ENCODE measurements at regions not wholly inside any gene's neighbourhood (a gene's known extent, or its start where the extent isn't known, plus 50 kb on each side); places are given as distances from the start of the nearest gene placed in this dataset.

DNA sequence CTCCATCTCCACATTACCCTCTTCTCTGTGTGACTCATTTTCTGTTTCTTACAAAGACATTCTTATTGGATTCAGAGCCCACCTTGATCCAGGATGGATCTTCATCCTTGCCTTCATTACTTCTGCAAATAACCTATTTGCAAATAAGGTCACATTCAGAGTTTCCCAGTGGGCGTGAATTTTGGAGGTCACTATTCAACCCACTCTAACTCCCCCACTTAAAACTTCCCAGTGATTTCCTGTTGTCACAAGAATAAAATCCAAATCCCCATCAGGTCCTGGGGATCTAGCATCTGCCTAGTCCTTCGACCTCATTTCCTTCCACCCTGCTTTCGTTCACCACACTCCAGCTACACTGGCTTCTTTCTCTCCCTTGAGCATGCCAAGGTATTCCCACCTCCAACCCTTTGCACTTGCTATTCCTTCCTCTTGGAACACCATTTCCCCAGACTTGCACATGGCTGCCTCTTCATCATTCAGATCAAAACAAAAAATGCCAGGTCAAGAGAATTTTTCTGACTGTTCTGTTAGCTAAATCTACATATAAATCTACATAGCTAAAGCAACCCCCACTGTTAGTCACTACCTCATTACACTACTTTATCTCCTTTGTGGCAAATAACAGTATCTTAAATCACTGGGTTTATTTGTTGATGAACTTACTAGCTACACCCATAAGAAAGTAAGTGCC is 187.2 kb downstream of the TOMM20 start:
- no peaks in the 10 kb centered on the region for H3K27me3 ChIP-seq (ENCODE audit: insufficient read depth, low read length, poor library complexity, severe bottlenecking)
- peaks cover 0 to 2% of the 10 kb centered on the region in 2 donors for H3K27me3 Mint-ChIP-seq
- H3K9me3 Mint-ChIP-seq = peaks cover 0 to 2% (median 0%) of the 10 kb centered on the region in 5 donors
- DNase-seq = no peak
- H3K27ac ChIP-seq (ENCODE audit: low read depth, low read length) = no peak overlapping the region
- H3K36me3 ChIP-seq (ENCODE audit: insufficient read depth, low read length) = no peaks in the 10 kb centered on the region
- H3K4me1 ChIP-seq (ENCODE audit: insufficient read depth, low read length) = no peaks in the 10 kb centered on the region
- H3K36me3 Mint-ChIP-seq = no peaks in the 10 kb centered on the region
- ChIA-PET CTCF (interaction anchor here (1.4 kb wide), 1 partner anchor 442 kb away, joined by 5 read pairs; no protein-coding TSS in a partner anchor), POLR2A (no interaction called here)
- H3K27ac Mint-ChIP-seq = no peak overlapping the region
- no peak overlapping the region for H3K4me3 Mint-ChIP-seq
- H3K4me3 ChIP-seq (ENCODE audit: low read length) = no peak overlapping the region
- H3K9me3 ChIP-seq (ENCODE audit: low read length) = no peaks in the 10 kb centered on the region
- H3K4me1 Mint-ChIP-seq = peaks cover 2 to 8% (median 3%) of the 10 kb centered on the region in 3 donors

DNA sequence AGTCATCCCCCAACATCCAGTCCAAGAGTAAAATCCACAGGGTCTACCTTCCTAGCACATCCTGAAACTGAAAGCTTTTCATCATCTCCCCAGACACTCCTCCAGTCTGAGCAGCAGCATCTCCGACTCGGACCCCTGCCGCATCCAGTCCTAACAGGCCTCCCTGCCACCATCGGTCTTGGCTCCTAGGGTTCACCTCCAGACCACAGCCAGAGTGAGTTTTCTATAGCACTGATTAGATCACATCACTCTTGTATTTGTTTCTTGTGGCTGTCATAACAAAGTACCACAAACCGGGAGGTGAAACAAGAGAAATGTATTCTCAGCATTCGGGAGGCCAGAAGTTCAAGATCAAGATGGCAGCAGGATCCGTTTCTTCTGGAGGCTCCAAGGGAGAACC is 187.8 kb downstream of the TOMM20 start:
- Mint-ChIP-seq H3K36me3 (no peaks in the 10 kb centered on the region), H3K27ac (no peak overlapping the region), H3K9me3 (peaks cover 0 to 2% (median 0%) of the 10 kb centered on the region in 5 donors), H3K4me3 (no peak overlapping the region), H3K4me1 (peaks cover 2 to 8% (median 3%) of the 10 kb centered on the region in 3 donors), H3K27me3 (peaks cover 0 to 2% of the 10 kb centered on the region in 2 donors)
- H3K4me1 ChIP-seq (ENCODE audit: insufficient read depth, low read length) = no peaks in the 10 kb centered on the region
- POLR2A ChIA-PET = no interaction called here
- no peaks in the 10 kb centered on the region for H3K27me3 ChIP-seq (ENCODE audit: insufficient read depth, low read length, poor library complexity, severe bottlenecking)
- H3K36me3 ChIP-seq (ENCODE audit: insufficient read depth, low read length) = no peaks in the 10 kb centered on the region
- CTCF ChIA-PET = no interaction called here
- no peak overlapping the region for H3K27ac ChIP-seq (ENCODE audit: low read depth, low read length)
- no peak for DNase-seq
- no peak overlapping the region for H3K4me3 ChIP-seq (ENCODE audit: low read length)
- H3K9me3 ChIP-seq (ENCODE audit: low read length) = no peaks in the 10 kb centered on the region

DNA sequence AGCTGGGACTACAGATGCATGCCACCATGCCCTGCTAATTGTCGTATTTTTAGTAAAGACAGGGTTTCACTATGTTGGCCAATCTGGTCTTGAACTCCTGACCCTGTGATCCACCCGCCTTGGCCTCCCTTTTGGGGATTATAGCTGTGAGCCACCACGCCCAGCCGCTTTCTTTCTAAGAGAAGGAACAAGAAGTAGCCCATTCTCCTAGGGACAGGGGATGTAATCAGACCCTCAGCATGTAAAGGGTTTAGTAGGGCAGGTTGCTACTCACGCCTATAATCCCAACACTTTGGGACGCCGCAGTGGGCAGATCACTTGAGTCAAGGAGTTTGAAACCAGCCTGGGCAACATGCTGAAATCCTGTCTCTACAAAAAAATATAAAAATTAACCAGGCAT is 189.7 kb downstream of the TOMM20 start:
- Mint-ChIP-seq H3K4me3 (no peak overlapping the region), H3K36me3 (no peaks in the 10 kb centered on the region), H3K9me3 (peaks cover 0 to 2% (median 0%) of the 10 kb centered on the region in 5 donors), H3K4me1 (no peaks in the 10 kb centered on the region), H3K27ac (no peak overlapping the region), H3K27me3 (peaks cover 0 to 2% of the 10 kb centered on the region in 2 donors)
- ChIA-PET POLR2A (interaction anchor here (0.7 kb wide), 1 partner anchor 232 kb away, joined by 4 read pairs; no protein-coding TSS in a partner anchor), CTCF (no interaction called here)
- H3K4me3 ChIP-seq (ENCODE audit: low read length) = no peak overlapping the region
- H3K36me3 ChIP-seq (ENCODE audit: insufficient read depth, low read length) = no peaks in the 10 kb centered on the region
- no peak overlapping the region for H3K27ac ChIP-seq (ENCODE audit: low read depth, low read length)
- no peaks in the 10 kb centered on the region for H3K27me3 ChIP-seq (ENCODE audit: insufficient read depth, low read length, poor library complexity, severe bottlenecking)
- H3K9me3 ChIP-seq (ENCODE audit: low read length) = no peaks in the 10 kb centered on the region
- no peaks in the 10 kb centered on the region for H3K4me1 ChIP-seq (ENCODE audit: insufficient read depth, low read length)
- DNase-seq = no peak

DNA sequence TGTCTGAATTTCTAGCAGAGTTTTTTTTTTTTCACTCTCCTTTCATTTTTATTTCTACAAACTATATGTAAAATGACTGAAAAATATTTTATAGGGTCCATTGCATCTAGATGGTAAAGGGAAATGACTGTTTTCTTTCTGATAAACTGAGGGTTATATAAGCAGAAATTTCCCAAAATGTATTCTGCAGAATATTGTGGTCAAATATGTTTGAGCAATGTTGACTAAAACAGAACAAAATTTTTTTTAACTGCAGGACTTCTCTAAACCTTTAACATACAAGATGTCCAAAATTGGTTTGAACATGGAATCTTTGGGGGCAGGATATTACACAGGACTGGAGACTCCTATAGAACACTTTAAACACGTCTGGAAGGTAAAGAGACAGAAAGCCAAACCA is 190.5 kb downstream of the TOMM20 start:
- Histone ChIP-seq H3K27me3 (ENCODE audit: insufficient read depth, low read length, poor library complexity, severe bottlenecking) (no peaks in the 10 kb centered on the region), H3K4me1 (ENCODE audit: insufficient read depth, low read length) (no peaks in the 10 kb centered on the region), H3K36me3 (ENCODE audit: insufficient read depth, low read length) (no peaks in the 10 kb centered on the region), H3K27ac (ENCODE audit: low read depth, low read length) (no peak overlapping the region), H3K9me3 (ENCODE audit: low read length) (no peaks in the 10 kb centered on the region), H3K4me3 (ENCODE audit: low read length) (no peak overlapping the region)
- ChIA-PET CTCF (no interaction called here), POLR2A (no interaction called here)
- Mint-ChIP-seq H3K36me3 (no peaks in the 10 kb centered on the region), H3K27ac (peak overlapping the region in 1 of 8 donors; percentile 3), H3K9me3 (no peaks in the 10 kb centered on the region), H3K4me1 (no peaks in the 10 kb centered on the region), H3K4me3 (no peak overlapping the region), H3K27me3 (no peaks in the 10 kb centered on the region)
- no peak for DNase-seq

DNA sequence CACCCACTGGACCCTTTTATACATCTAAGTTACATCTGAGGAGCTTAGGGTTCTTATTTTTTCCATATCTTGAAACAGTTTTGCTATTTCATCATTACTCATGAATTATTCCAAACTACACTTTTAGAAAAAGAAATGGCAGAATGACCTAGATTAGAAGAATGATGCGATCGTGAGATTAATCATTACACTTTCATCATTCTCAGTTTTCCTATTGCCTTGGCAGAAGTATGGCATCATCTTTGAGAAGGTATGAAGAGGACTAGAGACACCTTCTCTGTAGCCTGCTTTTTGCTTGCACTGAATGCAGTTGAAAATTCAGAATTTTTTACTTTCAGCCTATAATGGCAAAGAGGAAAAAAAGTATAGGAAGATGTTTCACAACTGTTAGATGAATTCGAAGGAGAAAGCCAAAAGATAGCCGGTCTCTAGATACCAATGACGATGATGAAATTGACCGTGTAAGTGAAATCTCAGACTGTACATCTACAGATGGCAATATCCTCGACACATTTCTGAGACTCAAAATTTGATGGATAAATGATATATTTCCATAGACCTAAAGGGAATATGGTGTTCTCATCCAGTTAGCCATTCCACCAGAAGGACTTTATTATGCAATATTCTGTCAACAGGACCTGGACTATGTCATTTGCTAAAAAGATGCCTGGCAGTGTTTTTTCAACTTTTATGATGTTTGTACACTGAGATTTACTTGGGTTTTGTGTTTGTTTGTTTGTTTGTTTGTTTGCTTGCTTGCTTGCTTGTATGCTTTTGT is 191.8 kb downstream of the TOMM20 start:
- no peak overlapping the region for H3K4me3 Mint-ChIP-seq
- POLR2A ChIA-PET = no interaction called here

DNA sequence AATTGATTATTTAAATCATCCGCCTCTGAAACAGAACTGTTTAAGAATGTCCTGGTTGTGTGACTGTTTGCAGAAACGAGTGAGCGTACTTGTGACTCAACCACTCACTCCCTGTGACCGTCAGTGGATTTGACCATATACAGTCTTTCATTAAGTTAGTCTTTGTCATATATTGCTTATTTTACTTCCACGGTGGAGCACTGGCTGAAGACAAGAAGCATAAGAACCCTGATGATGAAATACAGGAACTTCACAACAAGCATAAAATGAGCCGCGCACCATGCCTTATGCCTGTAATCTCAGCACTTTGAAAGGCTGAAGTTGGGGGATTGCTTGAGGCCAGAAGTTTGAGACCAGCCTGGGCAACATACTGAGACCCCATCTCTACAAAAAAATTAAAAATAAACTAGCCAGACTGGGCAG is 194.0 kb downstream of the TOMM20 start:
- no peaks in the 10 kb centered on the region for H3K27me3 Mint-ChIP-seq
- H3K27ac ChIP-seq (ENCODE audit: low read depth, low read length) = no peak overlapping the region
- no peak for DNase-seq
- no peaks in the 10 kb centered on the region for H3K27me3 ChIP-seq (ENCODE audit: insufficient read depth, low read length, poor library complexity, severe bottlenecking)
- no peak overlapping the region for H3K4me3 Mint-ChIP-seq
- no peak overlapping the region for H3K27ac Mint-ChIP-seq
- no peaks in the 10 kb centered on the region for H3K9me3 ChIP-seq (ENCODE audit: low read length)
- H3K4me1 ChIP-seq (ENCODE audit: insufficient read depth, low read length) = peaks cover under 1% of the 10 kb centered on the region
- no peaks in the 10 kb centered on the region for H3K9me3 Mint-ChIP-seq
- ChIA-PET CTCF (no interaction called here), POLR2A (no interaction called here)
- H3K4me3 ChIP-seq (ENCODE audit: low read length) = no peak overlapping the region
- no peaks in the 10 kb centered on the region for H3K36me3 Mint-ChIP-seq
- no peaks in the 10 kb centered on the region for H3K4me1 Mint-ChIP-seq
- H3K36me3 ChIP-seq (ENCODE audit: insufficient read depth, low read length) = no peaks in the 10 kb centered on the region

More for the DNA sequence above, 191.8 kb downstream of the TOMM20 start:
- Histone ChIP-seq H3K4me3 (ENCODE audit: low read length) (no peak overlapping the region), H3K27ac (ENCODE audit: low read depth, low read length) (no peak overlapping the region), H3K27me3 (ENCODE audit: insufficient read depth, low read length, poor library complexity, severe bottlenecking) (no peaks in the 10 kb centered on the region), H3K4me1 (ENCODE audit: insufficient read depth, low read length) (no peaks in the 10 kb centered on the region), H3K9me3 (ENCODE audit: low read length) (no peaks in the 10 kb centered on the region), H3K36me3 (ENCODE audit: insufficient read depth, low read length) (no peaks in the 10 kb centered on the region)
- H3K4me1 Mint-ChIP-seq = no peaks in the 10 kb centered on the region
- no peak for DNase-seq
- peak overlapping the region in 1 of 8 donors; percentile 27 for H3K27ac Mint-ChIP-seq
- H3K27me3 Mint-ChIP-seq = no peaks in the 10 kb centered on the region
- no peaks in the 10 kb centered on the region for H3K36me3 Mint-ChIP-seq
- CTCF ChIA-PET = no interaction called here
- H3K9me3 Mint-ChIP-seq = no peaks in the 10 kb centered on the region

DNA sequence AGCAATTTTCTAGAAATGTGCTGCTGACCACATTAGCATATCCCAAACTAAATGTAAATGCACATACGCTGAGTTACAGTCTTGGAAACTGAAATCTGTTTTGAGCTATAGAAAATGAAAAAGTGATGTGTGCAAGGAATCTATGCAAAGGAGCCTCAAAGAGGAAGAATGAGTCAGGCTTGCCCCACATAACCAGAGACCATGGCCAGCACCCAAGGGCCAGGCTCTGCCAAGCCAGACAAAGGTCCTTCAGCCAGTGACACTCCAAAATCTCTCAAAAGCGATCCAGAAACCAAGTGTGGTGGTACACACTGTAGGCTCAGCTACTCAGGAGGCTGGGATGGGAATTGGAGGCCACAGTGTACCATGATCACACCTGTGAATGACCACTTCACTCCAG is 195.2 kb downstream of the TOMM20 start:
- CTCF ChIA-PET = no interaction called here
- Mint-ChIP-seq H3K4me1 (peaks cover under 1 to 4% (median 2%) of the 10 kb centered on the region in 3 donors), H3K4me3 (no peak overlapping the region), H3K27me3 (no peaks in the 10 kb centered on the region), H3K27ac (peak overlapping the region in 1 of 8 donors; percentile 66), H3K36me3 (no peaks in the 10 kb centered on the region), H3K9me3 (peaks cover 0 to 2% (median 0%) of the 10 kb centered on the region in 5 donors)
- peaks cover 12% of the 10 kb centered on the region for H3K4me1 ChIP-seq (ENCODE audit: insufficient read depth, low read length)
- H3K4me3 ChIP-seq (ENCODE audit: low read length) = no peak overlapping the region
- no peaks in the 10 kb centered on the region for H3K9me3 ChIP-seq (ENCODE audit: low read length)
- no peak overlapping the region for H3K27ac ChIP-seq (ENCODE audit: low read depth, low read length)
- no peaks in the 10 kb centered on the region for H3K36me3 ChIP-seq (ENCODE audit: insufficient read depth, low read length)
- POLR2A ChIA-PET = no interaction called here
- H3K27me3 ChIP-seq (ENCODE audit: insufficient read depth, low read length, poor library complexity, severe bottlenecking) = no peaks in the 10 kb centered on the region
- DNase-seq = no peak

All from CD8-positive, alpha-beta memory T cell (primary cell).